Brain microvascular endothelial cell (primary cell): ENCODE measurements at regions not wholly inside any gene's neighbourhood (a gene's known extent, or its start where the extent isn't known, plus 50 kb on each side); places are given as distances from the start of the nearest gene placed in this dataset.

Source experiments
- DNase-seq: peaks from one replicate; pipeline ENCODE4 v3.0.0-alpha.2; 2020
- H3K27ac ChIP-seq: fragments of 250-450 bp; sonication (Bioruptor Pico); 2 replicates; pipeline ENCODE4 v1.5.1; 2020; ENCODE audit warnings: mild to moderate bottlenecking, moderate library complexity
- H3K27me3 ChIP-seq: fragments of 250-450 bp; sonication (Bioruptor Pico); replicated peaks from 2 replicates; pipeline ENCODE4 v1.5.1; 2020; ENCODE audit warnings: mild to moderate bottlenecking
- H3K36me3 ChIP-seq: fragments of 250-450 bp; sonication (Bioruptor Pico); replicated peaks from 2 replicates; pipeline ENCODE4 v1.5.1; 2020; ENCODE audit warnings: mild to moderate bottlenecking
- H3K4me3 ChIP-seq: 2 replicates; pipeline ENCODE4 v1.5.1; 2011; ENCODE audit warnings: low read depth, mild to moderate bottlenecking, control low read depth, low read length, moderate library complexity
- CTCF ChIP-seq: IDR thresholded peaks from 2 replicates; pipeline ENCODE4 v1.5.1; 2011; ENCODE audit warnings: low read depth, mild to moderate bottlenecking, moderate library complexity, low read length, control low read depth, inconsistent platforms; ENCODE audit errors: missing control alignments
- in situ Hi-C: cut with HindIII; loops from 2 replicates; pipeline ENCODE4 v1.10.0; 2017; ENCODE audit warnings: low sequenced_read_pairs, low pct_ligation_motif_present

- no peak for TF ChIP-seq CTCF
- no peak overlapping the region for H3K27ac ChIP-seq
- no peaks in the 10 kb centered on the region for H3K36me3 ChIP-seq
- H3K27me3 ChIP-seq = no peaks in the 10 kb centered on the region
- DNase-seq = no peak
- in situ Hi-C loops = no loop called here
- H3K4me3 ChIP-seq = no peak overlapping the region
Measured at GRCh38 chr9:91055845-91056244, 254.2 kb downstream of the SYK start.

- in situ Hi-C loops = no loop called here
Measured at GRCh38 chr9:91056486-91056885, 254.9 kb downstream of the SYK start.

GRCh38 chr9:91056917-91057316 is 255.3 kb downstream of the SYK start:
- Histone ChIP-seq H3K27me3 (no peaks in the 10 kb centered on the region), H3K27ac (peak overlapping the region; percentile 51), H3K36me3 (no peaks in the 10 kb centered on the region), H3K4me3 (no peak overlapping the region)
- in situ Hi-C loops = no loop called here
- DNase-seq = peak; percentile 15
- TF ChIP-seq CTCF = no peak

More at GRCh38 chr9:91056486-91056885, 254.9 kb downstream of the SYK start:
- Histone ChIP-seq H3K27ac (peak overlapping the region; percentile 24), H3K4me3 (no peak overlapping the region), H3K36me3 (no peaks in the 10 kb centered on the region), H3K27me3 (no peaks in the 10 kb centered on the region)
- no peak for DNase-seq
- TF ChIP-seq CTCF = no peak

GRCh38 chr9:91059713-91060112 is 258.1 kb downstream of the SYK start:
- Histone ChIP-seq H3K27me3 (no peaks in the 10 kb centered on the region), H3K36me3 (no peaks in the 10 kb centered on the region), H3K4me3 (no peak overlapping the region), H3K27ac (peak overlapping the region; percentile 87)
- DNase-seq = no peak
- TF ChIP-seq CTCF = no peak
- in situ Hi-C loops = no loop called here

GRCh38 chr9:91060520-91061343 is 259.1 kb downstream of the SYK start:
- in situ Hi-C loops = no loop called here
- DNase-seq = peak; percentile 96
- H3K36me3 ChIP-seq = no peaks in the 10 kb centered on the region
- TF ChIP-seq CTCF = no peak
- peak overlapping the region; percentile 87 for H3K27ac ChIP-seq
- no peaks in the 10 kb centered on the region for H3K27me3 ChIP-seq
- no peak overlapping the region for H3K4me3 ChIP-seq

GRCh38 chr9:91061506-91061905 is 259.9 kb downstream of the SYK start:
- Histone ChIP-seq H3K4me3 (no peak overlapping the region), H3K27me3 (no peaks in the 10 kb centered on the region), H3K27ac (peak overlapping the region; percentile 87), H3K36me3 (no peaks in the 10 kb centered on the region)
- in situ Hi-C loops = no loop called here
- TF ChIP-seq CTCF = no peak
- no peak for DNase-seq
